GM18861 (cell line): ENCODE measurements at regions not wholly inside any gene's neighbourhood (a gene's known extent, or its start where the extent isn't known, plus 50 kb on each side); places are given as distances from the start of the nearest gene placed in this dataset.
A peak's percentile ranks its signal among the peaks of the same experiment; 100 is the strongest.
"Not testable (repeated sequence)": the region's sequence is repeated elsewhere in the genome, so short reads cannot be mapped to it uniquely, and the experiment has no call there.

Experiments used
- ATAC-seq: cut with Tn5 transposase; IDR thresholded peaks from one replicate; pipeline ENCODE4 v1.9.1; 2021; ENCODE audit not compliant: unreplicated experiment

DNA sequence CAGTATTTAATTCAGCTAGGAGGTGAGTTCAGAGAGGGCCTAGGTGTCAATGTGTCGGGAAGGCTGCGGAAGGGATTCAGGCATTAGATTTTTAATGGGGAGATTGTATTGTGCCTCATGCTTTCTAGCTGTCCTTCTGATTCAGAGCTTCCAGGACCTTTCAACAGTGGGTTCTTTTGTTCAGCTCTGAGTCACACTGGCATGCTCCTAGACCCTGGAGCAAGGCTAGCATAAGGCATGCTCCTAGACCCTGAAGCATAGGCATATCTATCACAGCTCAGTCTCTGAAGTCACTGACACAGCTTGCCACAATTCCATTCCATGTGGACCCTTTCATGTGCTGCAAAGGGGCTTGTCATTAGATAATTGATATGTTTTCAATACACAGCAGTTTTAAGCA lies 396.9 kb downstream of the RAB38 start:
- ATAC-seq, result no peak

- ATAC-seq, result no peak
Observed at GRCh38 chr11:87775036-87775435, 400.2 kb downstream of the RAB38 start.

- no peak for ATAC-seq
Observed at GRCh38 chr11:87769661-87770060, 405.6 kb downstream of the RAB38 start.

DNA sequence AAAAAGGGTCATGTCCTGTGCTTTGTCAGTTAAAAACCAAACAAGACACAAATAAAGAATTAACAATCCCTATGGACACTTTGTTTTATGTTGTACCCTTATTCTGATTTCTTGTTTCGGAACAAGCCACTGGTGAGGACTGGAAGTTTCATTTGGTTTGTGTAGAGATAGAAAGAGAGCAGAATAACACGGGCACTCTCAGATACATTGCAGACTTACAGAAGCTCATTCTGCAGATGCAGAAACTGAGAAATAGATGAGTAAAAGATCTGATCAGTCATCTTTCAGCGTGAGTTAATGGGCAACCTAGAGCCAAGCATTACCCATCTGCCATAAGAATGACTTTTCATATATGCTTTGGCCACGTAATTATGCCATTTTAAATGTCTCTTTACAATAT lies 407.6 kb downstream of the RAB38 start:
- no peak for ATAC-seq

- ATAC-seq, result not testable (repeated sequence)
Observed at GRCh38 chr11:87764075-87764474, 411.2 kb downstream of the RAB38 start.

- no peak for ATAC-seq
Observed at GRCh38 chr11:87754685-87755084, 420.6 kb downstream of the RAB38 start.

DNA sequence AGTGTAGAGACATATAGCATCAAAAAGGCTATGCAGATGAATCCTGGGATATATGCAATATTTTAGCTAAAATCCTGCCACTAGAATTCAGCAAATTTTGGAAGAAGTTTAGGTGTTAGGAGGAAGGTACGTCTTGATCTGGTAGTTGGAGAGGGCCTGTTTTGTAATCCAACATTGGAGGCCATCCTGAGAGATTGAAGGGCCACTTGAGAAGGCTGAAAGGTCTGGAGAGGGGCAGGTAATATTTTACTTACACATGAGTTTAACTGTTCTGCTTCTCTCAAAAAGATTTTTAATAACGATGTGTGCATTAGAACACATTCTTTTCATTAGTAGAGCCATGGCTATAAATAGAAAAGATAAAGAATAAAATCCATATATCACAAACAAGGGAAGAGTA lies 422.1 kb downstream of the RAB38 start:
- ATAC-seq, result no peak

DNA sequence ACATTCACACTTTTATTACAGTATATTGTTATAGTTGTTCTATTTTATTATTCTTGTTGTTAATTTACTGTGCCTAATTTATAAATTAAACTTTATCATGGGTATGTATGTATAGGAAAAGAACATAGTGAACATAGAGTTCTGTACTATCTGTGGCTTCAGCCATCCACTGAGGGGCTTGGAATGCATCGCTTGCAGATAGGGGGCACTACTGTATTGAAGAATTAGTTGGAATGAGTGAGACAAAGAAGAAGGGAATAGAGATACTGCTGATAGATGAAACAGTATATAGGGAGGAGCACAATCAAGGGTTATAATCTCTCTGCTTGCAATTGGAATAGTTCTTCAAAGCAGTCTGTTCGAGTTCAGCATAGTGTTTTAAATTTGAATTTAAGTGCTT lies 432.2 kb downstream of the RAB38 start:
- ATAC-seq, result no peak

DNA sequence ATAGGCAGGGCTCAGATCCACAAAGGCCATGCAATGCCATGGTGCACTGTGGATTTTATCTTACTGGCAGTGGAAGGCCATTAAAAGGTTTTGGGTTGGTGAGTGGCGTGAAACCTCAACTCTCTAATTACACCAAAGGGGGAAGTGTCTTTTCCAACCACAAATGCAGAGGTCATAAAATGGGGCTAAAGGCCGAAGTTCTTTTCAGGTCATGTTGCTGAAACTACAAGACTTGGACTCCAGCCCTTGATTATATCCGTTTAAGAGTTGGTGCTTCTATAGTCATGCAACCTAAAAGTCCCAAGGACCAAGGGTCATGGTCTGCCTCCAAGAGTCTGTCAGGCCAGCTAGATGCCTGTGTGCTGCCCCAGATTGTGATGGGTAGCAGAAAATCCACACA lies 434.3 kb downstream of the RAB38 start:
- no peak for ATAC-seq

- no peak for ATAC-seq
Observed at GRCh38 chr11:87740451-87740850, 434.8 kb downstream of the RAB38 start.

DNA sequence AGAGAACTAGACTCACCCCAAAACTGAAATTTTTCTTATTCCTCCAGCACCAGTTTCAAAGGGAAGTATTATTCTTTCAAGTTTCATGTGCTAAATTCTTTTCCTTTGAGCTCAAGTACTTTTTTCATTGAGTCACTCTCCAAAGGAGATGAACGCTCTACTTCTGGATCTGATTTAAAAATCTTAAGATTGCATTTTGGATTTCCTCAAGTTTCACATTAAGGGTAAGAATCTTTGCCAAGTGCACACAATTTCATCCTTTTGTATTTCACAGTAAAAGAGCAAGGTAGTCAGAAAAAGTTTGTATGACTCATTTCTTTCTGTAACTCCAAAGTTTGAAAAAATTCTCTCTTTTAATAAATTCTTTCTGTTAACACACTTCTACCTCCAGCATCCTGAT lies 435.5 kb downstream of the RAB38 start:
- no peak for ATAC-seq

- ATAC-seq, result no peak
Observed at GRCh38 chr11:87739261-87739660, 436.0 kb downstream of the RAB38 start.

GRCh38 chr11:87736928-87737327 lies 438.3 kb downstream of the RAB38 start:
- no peak for ATAC-seq

- no peak for ATAC-seq
Observed at GRCh38 chr11:87726506-87726905, 448.7 kb downstream of the RAB38 start.

GRCh38 chr11:87724358-87724757 lies 450.9 kb downstream of the RAB38 start:
- ATAC-seq, result no peak

- ATAC-seq, result peak; percentile 56
Observed at GRCh38 chr11:87722756-87723565, 452.3 kb downstream of the RAB38 start.

GRCh38 chr11:87719326-87720073 lies 455.7 kb downstream of the RAB38 start:
- no peak for ATAC-seq

DNA sequence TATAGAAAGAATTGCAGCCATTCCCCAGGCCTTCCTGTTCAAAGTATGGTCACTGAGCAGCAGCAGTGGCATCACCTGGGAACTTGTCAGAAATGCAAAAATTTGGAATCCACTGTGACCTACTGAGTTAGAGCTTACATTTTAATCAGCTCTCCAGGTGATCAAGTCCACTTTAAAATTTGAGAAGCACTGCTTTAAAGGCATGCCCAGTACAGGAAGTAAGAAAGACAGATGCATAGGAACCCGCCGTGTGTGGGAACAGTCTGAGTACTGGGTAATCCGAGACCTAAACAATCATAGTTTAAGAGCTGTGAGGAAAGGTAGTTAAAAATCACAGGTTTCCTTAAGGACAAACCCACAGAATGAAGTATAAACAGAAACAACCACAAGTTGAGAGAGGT lies 462.4 kb downstream of the RAB38 start:
- ATAC-seq, result no peak

DNA sequence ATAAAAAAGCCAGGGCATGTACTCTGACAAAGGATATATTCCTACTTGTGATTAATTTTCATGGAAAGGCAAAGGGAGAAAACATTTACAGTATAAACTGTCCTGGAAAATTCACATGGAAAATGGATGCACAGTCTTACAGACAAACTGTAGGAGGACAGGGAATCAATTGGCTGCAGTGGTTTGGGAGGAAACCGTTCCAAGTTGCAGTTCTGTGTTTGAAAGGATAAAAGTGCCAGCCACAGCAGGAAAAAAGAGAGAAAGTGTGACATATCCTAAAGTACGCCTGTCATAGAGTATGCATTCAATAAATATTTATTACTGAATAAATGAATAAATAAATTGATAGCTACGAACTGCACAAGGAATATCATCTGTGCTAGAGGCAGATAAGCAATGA lies 462.9 kb downstream of the RAB38 start:
- ATAC-seq, result no peak

- ATAC-seq, result not testable (repeated sequence)
Observed at GRCh38 chr11:87703589-87703988, 471.7 kb downstream of the RAB38 start.

DNA sequence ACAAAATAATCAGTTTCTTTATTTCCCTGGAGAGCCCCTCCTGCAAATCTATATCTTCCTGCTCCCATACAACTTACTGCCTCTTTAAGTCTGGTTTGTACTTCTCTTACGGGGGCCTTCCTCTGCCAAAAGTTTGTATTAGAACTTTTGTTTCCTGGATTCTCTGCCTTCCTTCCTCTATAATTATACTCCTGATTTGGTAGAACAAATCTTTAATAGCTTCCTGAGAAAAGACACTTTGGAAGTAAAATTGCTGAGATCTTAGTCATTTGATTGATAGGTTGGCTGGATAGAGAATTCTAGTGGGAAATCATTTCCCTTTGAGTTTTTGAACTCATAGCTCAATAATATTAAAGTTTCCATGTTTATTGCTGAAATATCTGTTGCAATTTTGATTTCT lies 499.2 kb downstream of the RAB38 start:
- ATAC-seq, result no peak

GRCh38 chr11:87666730-87667129 lies 508.5 kb downstream of the RAB38 start:
- ATAC-seq, result no peak
